Stimulated activated CD4-positive, alpha-beta T cell treated with anti-CD3 and anti-CD28 coated beads, Interleukin-4, amount 100 ng/mL, for 1 hour (primary cell): ENCODE measurements at regions not wholly inside any gene's neighbourhood (a gene's known extent, or its start where the extent isn't known, plus 50 kb on each side); places are given as distances from the start of the nearest gene placed in this dataset.

Experiments used
- DNase-seq: peaks from one replicate; pipeline ENCODE4 v3.0.0-alpha.2; 2020

GRCh38 chr15:62790546-62790945 is 252.0 kb upstream of the TPM1 start:
- no peak for DNase-seq

- DNase-seq, result no peak
Observed at GRCh38 chr15:62791694-62792093, 250.9 kb upstream of the TPM1 start.

DNA sequence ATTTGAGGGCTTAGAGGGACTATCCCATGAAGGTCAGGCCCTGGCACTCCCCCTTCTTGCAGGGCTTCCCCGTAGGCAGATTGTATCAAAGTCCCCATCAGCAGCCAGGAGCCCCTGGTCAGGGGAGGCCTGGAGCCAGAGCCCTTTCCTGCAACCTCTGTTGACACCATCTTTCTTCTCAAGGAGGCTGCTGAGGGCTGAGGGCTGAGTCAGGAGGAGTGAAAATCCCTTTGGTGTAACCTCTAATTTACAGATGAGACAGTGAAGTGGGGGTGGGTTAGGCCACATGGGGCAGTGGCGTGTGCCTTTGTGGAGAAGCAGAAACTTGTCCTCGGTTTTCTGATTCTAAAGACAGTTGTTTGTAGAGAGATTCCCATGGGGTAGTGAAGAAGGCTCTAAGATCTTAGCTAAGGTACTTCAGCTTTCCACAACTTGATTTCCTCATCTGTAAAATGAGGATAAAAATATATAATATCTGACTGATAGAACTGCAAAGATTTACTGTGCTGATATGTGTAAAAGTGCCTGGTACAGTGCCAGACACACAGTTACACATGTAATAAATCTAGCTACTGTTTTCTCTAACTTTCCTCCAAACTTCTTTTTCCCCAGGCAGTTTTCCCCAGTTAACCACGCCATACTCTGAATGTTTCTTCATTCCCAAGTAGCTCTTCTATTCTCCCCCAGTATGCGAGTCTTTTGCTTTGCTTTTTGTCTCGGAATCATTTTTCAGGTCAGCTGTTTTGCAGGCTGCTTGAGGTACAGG is 249.4 kb upstream of the TPM1 start:
- DNase-seq, result no peak

- DNase-seq, result no peak
Observed at GRCh38 chr15:62793752-62794144, 248.8 kb upstream of the TPM1 start.

DNA sequence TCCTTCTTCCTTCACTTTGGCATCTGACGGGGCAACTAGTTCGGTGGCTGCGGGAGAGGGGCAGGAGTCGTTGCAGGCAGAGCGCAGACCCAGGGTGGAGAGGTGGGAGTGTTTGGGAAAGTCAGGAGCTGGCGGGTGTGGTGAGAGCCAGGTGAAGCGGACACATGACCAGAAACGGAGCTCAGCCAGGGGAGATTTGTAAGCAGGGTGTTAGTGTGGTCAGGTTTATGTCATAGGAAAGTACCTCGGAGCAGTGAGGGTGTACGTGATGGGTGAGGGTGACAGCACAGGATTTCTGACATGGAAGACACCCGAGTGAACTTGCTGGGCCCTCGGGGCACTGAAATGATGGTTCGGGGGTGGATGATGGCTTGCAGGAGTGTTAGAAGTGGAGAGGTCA is 247.4 kb upstream of the TPM1 start:
- DNase-seq, result no peak

DNA sequence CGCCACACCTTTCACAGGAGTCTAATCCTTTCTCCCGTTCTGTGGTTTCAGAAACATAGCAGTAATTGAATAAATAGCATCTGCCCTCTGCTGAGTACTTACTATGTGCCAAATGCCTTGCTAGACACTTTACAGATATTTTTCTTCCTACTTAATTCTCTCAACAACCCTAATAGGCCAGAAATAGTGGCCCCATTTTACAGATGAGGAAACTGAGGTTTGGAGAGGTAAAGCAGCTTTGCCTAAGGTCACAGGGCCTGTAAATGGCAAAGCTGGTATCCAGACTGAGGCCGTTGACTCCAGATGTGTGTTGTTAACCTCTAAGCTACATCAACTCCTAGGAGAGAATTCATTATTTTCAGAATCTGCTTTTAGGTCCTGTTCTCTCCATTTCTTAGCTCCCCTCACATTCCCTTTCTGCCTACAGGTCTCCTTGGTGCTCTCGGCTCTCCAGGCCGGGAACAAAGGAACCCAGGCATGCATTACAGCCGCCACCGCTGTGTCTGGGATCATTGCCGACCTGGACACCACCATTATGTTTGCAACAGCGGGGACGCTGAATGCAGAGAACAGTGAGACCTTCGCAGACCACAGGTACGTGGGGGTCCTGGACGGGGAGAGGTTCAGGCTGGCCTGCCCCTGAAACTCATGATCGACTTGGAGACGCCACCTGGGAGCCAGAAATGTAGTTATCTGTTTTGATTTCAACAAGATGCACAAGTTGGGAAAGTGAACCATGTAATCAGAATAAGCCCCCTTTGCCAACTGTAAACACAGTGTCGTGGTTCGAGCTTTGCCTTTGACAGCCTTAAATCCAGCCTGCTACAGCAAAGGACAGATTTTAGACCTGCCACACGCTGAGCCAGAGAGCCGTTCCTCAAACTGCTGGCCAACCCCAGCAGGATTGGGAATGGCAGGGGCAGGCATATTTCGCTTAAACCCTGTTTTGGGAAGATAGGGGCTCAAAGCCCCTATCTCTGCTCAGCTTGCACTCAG is 246.5 kb upstream of the TPM1 start:
- DNase-seq, result no peak

- no peak for DNase-seq
Observed at GRCh38 chr15:62797171-62797570, 245.4 kb upstream of the TPM1 start.

DNA sequence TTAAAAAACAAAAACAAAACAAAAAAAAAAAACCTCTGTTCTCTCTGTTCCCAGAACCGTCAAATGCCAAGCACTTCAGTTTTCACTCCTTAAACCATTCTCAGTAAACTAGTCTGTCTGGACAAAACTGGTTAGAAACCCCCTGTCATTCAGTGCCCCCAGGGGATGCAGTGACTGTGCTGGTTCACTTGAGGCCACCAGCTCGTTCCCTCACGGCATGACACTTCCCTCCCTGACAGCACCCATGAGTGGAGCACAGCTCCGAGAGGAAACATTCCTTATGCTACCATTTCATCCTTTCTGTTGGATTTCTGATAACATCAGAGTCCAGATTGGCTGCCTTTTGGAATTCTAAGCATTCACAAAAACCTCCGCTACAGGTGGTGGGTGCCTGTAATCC is 244.0 kb upstream of the TPM1 start:
- DNase-seq, result no peak

- no peak for DNase-seq
Observed at GRCh38 chr15:62799037-62799436, 243.5 kb upstream of the TPM1 start.

DNA sequence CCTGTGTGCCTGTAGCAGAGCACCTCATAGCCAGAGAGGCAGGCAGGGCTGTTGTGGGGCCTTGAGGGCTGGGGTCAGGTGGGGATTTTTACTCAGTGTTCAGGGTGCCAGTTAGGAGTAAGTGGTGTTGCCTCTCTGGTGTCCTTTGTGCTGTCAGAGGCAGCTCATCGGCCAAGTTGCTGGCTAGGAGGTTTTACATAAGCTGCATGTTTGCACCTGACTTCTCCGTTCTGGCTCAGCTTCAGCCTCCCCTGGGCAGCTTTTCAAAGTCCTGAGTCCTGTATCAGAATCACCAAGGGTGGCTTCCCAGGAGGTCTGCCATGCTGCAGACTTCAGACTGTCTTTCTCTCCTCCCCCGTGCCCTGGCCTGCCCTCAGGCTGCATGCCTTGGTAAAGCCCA is 242.6 kb upstream of the TPM1 start:
- no peak for DNase-seq

DNA sequence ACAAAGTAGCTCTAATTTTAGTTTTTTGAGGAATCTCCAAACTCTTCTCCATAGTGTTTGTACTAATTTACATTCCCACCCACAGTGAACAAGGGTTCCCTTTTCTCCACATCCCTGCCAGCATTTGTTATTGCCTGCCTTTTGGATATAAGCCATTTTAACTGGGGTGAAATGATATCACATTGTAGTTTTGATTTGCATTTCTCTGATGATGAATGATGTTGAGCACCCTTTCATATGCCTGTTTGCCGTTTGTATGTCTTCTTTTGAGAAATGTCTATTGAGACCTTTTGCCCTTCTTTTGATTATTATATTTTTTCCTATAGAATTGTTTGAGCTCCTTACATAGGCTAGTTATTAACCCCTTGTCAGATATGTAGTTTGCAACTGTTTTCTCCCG is 239.9 kb upstream of the TPM1 start:
- DNase-seq, result no peak

DNA sequence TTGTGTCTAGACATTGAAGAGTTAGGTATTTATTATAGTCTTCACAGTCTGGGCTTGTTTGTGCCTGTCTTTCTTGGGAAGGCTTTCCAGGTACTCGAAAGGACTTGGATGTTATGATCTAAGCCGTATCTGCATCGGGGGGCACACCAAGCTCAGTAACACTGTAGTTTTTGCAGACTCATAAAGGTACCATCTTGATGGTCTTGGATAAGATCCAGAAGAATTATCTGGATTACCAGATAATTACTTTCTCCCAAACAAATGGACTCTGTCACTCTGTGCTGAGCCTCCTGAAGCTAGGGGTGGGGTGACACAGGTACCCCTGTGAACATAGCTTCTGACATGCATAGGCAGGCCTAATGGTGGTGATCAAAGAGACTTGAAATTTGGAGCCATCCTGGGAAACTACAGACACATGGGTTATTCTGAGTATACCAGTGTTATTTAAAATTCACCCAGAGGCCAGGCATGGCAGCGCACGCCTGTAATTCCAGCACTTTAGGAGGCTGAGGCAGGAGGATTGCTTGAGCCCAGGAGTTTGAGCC is 238.6 kb upstream of the TPM1 start:
- no peak for DNase-seq

DNA sequence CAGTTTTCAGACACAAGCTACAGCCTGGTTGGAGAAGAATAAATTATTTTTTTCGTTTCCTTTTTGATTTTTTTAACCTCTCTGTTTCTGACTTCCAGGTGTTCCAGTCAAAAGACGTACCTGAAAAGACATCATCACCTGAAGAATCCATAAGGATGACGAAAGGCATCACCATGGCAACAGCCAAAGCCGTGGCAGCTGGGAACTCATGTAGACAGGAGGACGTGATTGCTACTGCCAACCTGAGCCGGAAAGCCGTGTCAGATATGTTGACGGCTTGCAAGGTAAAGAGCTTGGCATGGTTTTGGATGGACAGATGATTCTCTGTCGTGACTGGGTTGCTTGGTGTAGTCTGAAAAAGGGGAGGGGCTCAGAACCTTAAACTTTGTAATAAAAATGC is 237.0 kb upstream of the TPM1 start:
- no peak for DNase-seq

- DNase-seq, result no peak
Observed at GRCh38 chr15:62807539-62808130, 234.9 kb upstream of the TPM1 start.

GRCh38 chr15:62809115-62809967 is 233.2 kb upstream of the TPM1 start:
- DNase-seq, result no peak

DNA sequence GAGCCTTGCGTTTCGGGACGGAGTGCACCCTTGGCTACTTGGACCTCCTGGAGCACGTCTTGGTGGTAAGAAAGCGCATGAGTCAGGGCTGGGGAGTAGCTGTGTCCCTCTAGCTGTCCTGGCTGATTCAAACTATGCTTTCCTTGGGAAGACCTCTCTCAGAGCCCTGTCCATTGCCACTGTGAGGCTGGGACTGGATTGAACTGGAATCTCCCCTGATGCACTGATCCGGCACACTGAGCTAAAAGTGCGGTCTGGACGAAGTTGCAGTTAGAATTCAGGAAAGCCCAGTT is 232.6 kb upstream of the TPM1 start:
- DNase-seq, result no peak

DNA sequence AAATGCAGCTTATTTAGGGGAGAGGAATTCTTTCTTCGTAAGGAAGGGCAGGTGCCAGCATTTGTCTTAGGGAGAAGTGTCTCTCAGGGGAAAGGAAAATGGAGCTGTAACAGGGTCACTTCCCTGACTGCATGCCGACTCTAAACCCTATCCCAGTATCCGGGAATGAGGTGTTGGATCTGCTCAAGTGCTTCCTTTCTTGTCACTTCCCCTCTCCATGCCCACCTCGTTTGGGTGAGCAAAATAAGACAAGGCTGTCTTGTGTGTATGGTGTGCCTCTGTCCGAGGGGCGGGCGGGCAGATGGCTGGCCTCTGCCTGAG is 230.1 kb upstream of the TPM1 start:
- DNase-seq, result no peak

- DNase-seq, result no peak
Observed at GRCh38 chr15:62816342-62817069, 226.0 kb upstream of the TPM1 start.

GRCh38 chr15:62818691-62819090 is 223.9 kb upstream of the TPM1 start:
- no peak for DNase-seq

DNA sequence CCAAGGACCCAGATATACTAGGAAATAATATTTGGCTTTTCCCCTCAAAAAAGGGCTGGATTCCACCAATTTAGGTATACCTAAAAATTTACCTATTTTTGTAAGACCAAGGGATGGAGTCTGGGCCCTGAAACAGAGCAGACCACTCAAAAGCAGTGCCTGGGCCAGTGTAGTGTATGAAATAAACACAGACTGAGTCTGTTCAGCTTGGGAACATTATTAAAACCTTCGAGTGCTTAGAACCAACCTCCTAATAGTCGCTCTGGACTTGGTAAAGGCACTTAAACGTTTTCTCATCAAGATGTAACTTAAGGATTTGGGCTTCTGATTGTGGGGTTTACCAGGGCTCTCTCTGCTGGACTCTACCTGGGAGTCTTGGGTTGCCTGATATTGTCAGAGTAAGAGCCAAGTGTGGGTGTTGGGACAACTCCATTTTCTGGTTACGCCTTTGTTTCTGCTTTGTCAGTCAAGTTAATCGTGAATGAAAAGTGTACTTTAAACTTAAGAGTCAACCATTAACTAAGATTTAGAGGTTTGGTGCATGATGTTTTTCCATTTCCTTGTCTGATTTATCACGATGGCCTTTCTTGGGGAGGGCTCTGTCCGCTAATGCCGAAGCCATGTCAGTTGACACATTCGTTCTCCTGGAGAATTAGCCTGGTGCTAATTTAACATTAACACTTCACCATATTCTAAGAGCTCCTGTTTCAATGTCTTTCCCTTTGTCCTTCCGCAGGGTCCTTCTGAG is 221.0 kb upstream of the TPM1 start:
- no peak for DNase-seq

GRCh38 chr15:62822228-62822627 is 220.3 kb upstream of the TPM1 start:
- DNase-seq, result no peak
